Adipocyte (in vitro differentiated cells): ENCODE measurements at regions not wholly inside any gene's neighbourhood (a gene's known extent, or its start where the extent isn't known, plus 50 kb on each side); places are given as distances from the start of the nearest gene placed in this dataset.
A peak's percentile ranks its signal among the peaks of the same experiment; 100 is the strongest.

ENCODE experiments used
- DNase-seq: peaks from one replicate; pipeline ENCODE4 v3.0.0-alpha.2; 2015; ENCODE audit warnings: low read depth
- H3K27me3 ChIP-seq: replicated peaks from 2 replicates; pipeline ENCODE4 v1.7.0; 2013; ENCODE audit warnings: mild to moderate bottlenecking, low read length, moderate library complexity; ENCODE audit not compliant: control insufficient read depth, insufficient read depth
- H3K36me3 ChIP-seq: 2 replicates; pipeline ENCODE4 v1.7.0; 2013; ENCODE audit warnings: low read length, mild to moderate bottlenecking, moderate library complexity; ENCODE audit not compliant: control insufficient read depth, insufficient read depth, severe bottlenecking
- H3K4me1 ChIP-seq: 2 replicates; pipeline ENCODE4 v1.7.0; 2013; ENCODE audit warnings: mild to moderate bottlenecking, low read length, moderate library complexity; ENCODE audit not compliant: control insufficient read depth, insufficient read depth
- H3K4me3 ChIP-seq: 2 replicates; pipeline ENCODE4 v1.7.0; 2013; ENCODE audit warnings: mild to moderate bottlenecking, low read length, moderate library complexity
- H3K9ac ChIP-seq: 2 replicates; pipeline ENCODE4 v1.7.0; 2013; ENCODE audit warnings: mild to moderate bottlenecking, low read length, moderate library complexity
- H3K9me3 ChIP-seq: 2 replicates; pipeline ENCODE4 v1.7.0; 2013; ENCODE audit warnings: mild to moderate bottlenecking, low read length, moderate library complexity; ENCODE audit not compliant: control insufficient read depth

DNA sequence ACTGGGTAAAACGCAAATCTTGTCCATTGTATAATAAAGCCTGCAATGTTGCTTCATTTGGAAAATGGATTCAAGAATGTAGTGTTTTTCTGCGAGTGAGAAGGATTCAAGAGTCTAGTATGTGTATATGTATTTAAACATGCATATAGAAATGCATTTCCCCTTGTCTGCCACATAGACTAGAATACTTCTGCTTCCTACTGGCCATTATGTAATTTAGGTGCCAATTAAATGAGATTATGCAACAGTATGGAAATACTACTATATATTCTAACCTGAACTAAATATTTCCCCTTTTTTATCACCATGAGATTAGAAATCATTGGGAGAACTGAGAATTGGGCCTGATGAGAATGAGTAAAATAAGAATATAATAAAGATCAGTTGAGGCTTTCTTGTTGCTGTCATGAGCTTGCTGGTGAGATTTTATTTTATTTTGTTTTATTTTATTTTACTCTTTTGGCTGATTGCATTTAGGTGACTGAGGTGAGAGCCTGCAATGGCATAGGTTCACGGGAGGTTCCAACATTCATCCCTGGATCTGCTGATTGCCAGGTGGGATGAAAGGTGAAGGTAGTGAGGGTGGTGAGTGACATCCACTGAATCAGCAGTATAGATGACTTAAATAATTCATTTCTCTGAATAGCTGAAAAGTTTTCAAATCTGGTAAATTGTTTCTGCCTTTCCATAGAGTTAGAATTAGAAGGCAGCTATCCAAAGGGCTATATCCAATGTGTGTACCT, 95.6 kb upstream of the SLC4A4 start:
- H3K4me3 ChIP-seq, result no peak overlapping the region
- H3K27me3 ChIP-seq, result no peaks in the 10 kb centered on the region
- DNase-seq, result no peak
- H3K9ac ChIP-seq, result no peak overlapping the region
- no peaks in the 10 kb centered on the region for H3K9me3 ChIP-seq
- no peaks in the 10 kb centered on the region for H3K4me1 ChIP-seq
- H3K36me3 ChIP-seq, result no peaks in the 10 kb centered on the region

DNA sequence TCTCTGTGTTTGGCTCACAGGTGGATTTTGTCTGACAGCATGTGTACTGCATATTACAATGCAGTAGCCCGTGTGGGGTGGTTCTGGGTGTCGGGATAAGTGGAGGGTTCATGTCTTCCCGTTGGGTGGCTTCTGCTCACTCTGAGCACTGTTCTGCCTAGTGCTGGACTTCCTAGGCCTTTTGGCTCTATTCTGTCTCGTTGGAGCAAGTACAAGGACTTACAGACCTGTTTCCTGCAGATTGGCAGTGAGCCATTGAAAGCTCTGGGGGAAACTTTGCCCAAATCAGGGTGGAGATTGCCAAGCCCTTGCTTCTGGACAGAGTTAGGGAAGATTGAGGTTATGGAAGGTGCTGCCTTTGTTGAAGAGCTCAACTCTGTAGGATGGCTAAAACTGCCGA, 91.1 kb upstream of the SLC4A4 start:
- H3K27me3 ChIP-seq, result no peaks in the 10 kb centered on the region
- H3K9me3 ChIP-seq, result no peaks in the 10 kb centered on the region
- H3K4me3 ChIP-seq, result no peak overlapping the region
- H3K36me3 ChIP-seq, result no peaks in the 10 kb centered on the region
- peaks cover 8% of the 10 kb centered on the region for H3K4me1 ChIP-seq
- no peak for DNase-seq
- H3K9ac ChIP-seq, result no peak overlapping the region

DNA sequence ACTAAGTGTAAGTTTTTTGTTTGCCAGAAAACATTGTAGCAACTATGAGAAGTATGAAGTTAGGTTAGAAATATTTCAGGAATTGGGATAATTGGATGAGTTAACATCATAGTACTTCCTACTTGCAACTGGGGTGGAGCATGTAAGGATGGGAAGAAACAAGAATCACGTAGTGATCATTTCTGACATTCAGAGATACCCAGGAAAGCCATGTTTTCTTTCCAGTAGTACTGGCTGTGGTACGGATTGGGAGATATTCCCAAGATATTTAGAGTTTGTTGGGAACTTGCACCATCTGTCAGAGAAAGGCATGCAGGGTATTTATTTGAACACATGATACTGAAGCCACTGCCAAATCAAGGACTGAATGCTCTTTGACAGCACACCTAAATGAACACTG, 87.6 kb upstream of the SLC4A4 start:
- no peaks in the 10 kb centered on the region for H3K36me3 ChIP-seq
- H3K9me3 ChIP-seq, result no peaks in the 10 kb centered on the region
- DNase-seq, result peak; percentile 55
- H3K27me3 ChIP-seq, result no peaks in the 10 kb centered on the region
- peaks cover 24% of the 10 kb centered on the region for H3K4me1 ChIP-seq
- no peak overlapping the region for H3K9ac ChIP-seq
- H3K4me3 ChIP-seq, result peak overlapping the region; percentile 5

DNA sequence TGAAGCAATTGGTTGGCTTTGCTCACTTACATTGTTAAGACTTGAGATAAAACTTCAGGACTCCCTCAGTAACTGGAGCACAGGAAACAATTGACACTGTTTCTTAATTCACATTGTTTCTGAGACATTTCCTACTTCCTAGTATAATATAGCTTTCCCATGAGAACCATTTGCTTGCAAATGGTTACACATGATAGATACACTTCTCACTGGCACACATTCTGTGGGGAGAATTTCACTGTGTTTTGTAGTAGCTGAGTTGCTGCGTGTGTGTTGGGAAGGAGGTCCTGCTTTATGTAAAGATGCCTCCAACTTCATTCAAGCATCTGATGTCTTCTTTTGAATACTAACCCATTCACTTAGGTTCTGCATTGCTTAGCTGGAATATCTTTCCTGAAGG, 85.3 kb upstream of the SLC4A4 start:
- Histone ChIP-seq H3K9ac (no peak overlapping the region), H3K9me3 (no peaks in the 10 kb centered on the region), H3K27me3 (no peaks in the 10 kb centered on the region), H3K36me3 (no peaks in the 10 kb centered on the region), H3K4me1 (peaks cover 24% of the 10 kb centered on the region), H3K4me3 (peak overlapping the region; percentile 35)
- no peak for DNase-seq

DNA sequence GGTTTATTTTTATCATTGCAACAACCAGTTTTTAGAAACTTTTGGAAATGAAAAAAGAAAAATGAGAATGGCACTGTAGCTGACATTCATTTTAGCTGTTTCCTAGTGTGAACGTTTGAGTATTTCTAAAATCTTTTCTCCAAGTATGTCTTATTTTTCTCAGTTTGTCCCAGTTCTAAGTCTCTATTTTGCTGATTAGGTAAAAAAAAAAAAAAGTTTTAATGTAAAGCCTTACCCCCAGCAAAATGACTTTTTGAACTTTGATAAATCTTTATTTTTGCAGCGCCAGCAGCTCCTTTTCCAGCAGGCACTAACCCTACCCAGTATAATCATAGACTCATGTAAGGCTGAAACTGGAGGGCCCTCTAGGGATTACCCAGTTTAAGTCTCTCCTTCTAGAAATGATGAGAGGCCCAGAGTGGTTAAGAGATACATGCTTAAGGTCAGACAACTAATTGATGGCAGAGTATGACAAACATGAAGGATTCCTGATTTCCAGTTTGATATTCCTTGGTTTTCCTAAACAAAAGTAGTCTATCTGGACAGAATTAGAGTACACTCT, 84.3 kb upstream of the SLC4A4 start:
- peaks cover 24% of the 10 kb centered on the region for H3K4me1 ChIP-seq
- no peak for DNase-seq
- no peaks in the 10 kb centered on the region for H3K36me3 ChIP-seq
- H3K9ac ChIP-seq, result no peak overlapping the region
- H3K4me3 ChIP-seq, result peak overlapping the region; percentile 35
- H3K9me3 ChIP-seq, result no peaks in the 10 kb centered on the region
- no peaks in the 10 kb centered on the region for H3K27me3 ChIP-seq

DNA sequence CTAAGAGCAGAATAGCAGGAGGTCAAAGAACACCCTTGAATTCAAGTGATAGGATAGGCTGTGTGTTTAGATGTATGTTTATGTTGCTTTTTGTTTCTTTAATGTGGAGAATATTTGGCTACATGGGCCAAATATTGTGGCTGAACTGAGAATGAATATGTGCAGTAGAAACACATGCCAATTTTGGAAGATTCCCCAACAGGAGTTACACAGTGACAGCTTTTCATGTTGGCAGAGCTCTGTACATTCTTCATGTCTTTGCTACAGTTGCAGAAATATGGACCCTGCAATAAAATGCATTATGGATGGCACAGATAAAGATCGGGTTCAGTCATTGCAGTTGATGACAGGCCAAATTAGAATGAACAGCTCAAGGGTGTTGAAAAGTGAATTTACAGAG, 82.8 kb upstream of the SLC4A4 start:
- H3K9ac ChIP-seq, result no peak overlapping the region
- H3K36me3 ChIP-seq, result no peaks in the 10 kb centered on the region
- peaks cover 31% of the 10 kb centered on the region for H3K4me1 ChIP-seq
- no peak for DNase-seq
- H3K27me3 ChIP-seq, result no peaks in the 10 kb centered on the region
- H3K9me3 ChIP-seq, result no peaks in the 10 kb centered on the region
- no peak overlapping the region for H3K4me3 ChIP-seq

DNA sequence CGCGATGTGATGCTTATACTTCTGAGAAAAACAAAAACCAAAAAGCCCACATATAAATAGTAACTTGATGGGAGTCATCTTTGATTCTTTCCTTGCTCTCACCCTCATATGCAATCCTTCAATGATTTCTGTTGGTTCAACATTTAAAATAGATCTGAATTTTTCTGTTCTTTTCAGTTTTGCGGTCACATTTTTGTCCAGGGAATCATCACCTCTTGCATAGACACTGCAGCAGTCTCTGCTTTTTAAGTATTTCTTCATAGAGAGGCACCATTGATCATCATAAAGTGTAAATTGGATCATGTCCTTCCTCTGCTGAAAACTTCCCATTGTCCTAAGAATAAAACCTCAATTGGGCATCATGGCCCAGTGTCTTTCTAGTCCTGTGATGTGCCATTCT, 81.1 kb upstream of the SLC4A4 start:
- H3K36me3 ChIP-seq, result no peaks in the 10 kb centered on the region
- H3K4me1 ChIP-seq, result peaks cover 29% of the 10 kb centered on the region

DNA sequence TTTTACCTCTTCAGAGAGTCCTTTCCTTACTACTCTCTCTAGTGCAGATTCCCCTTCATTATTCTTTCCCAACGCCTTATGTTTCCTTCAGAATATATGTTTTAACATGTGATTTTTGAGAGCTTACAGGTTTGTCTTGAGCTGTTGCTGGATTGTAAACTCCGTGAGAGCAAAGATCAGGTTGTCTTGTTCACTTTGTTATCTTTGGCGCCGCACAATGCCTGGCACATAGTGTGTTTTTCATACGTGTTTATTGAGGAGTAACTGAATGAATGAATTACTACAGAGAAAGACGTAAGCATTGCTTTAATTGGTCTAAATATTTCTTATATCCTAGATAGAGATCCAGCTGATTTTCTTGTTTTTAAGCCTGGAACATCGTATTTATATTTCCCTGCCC, 80.5 kb upstream of the SLC4A4 start:
- DNase-seq, result no peak
- H3K36me3 ChIP-seq, result no peaks in the 10 kb centered on the region
- no peaks in the 10 kb centered on the region for H3K27me3 ChIP-seq
- no peaks in the 10 kb centered on the region for H3K9me3 ChIP-seq
- no peak overlapping the region for H3K9ac ChIP-seq
- H3K4me1 ChIP-seq, result peaks cover 28% of the 10 kb centered on the region
- H3K4me3 ChIP-seq, result no peak overlapping the region

More for the DNA sequence above, 81.1 kb upstream of the SLC4A4 start:
- Histone ChIP-seq H3K9me3 (no peaks in the 10 kb centered on the region), H3K9ac (no peak overlapping the region), H3K4me3 (no peak overlapping the region), H3K27me3 (no peaks in the 10 kb centered on the region)
- no peak for DNase-seq

DNA sequence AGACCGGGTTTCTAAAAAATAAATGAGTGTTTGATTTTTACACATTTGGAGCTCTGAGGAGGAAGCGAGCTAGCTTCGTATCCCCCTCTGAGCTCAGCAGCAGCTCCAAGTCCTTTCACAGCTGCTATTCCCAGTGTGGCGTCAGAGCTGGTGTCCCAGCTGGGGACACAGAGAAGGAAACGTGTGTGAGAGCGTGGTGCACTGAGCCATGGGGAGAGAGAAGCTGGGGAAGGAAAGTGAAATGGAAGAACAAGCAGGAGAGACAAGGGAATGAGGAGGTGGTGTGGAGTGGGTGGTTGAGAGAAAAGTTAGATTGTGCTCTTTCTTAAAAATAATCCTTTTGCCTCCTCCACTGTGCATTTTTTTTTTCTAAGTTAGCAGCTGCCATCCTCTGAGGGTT, 79.5 kb upstream of the SLC4A4 start:
- no peak overlapping the region for H3K4me3 ChIP-seq
- H3K9me3 ChIP-seq, result no peaks in the 10 kb centered on the region
- DNase-seq, result no peak
- H3K36me3 ChIP-seq, result no peaks in the 10 kb centered on the region
- peaks cover 20% of the 10 kb centered on the region for H3K4me1 ChIP-seq
- no peak overlapping the region for H3K9ac ChIP-seq
- H3K27me3 ChIP-seq, result no peaks in the 10 kb centered on the region

DNA sequence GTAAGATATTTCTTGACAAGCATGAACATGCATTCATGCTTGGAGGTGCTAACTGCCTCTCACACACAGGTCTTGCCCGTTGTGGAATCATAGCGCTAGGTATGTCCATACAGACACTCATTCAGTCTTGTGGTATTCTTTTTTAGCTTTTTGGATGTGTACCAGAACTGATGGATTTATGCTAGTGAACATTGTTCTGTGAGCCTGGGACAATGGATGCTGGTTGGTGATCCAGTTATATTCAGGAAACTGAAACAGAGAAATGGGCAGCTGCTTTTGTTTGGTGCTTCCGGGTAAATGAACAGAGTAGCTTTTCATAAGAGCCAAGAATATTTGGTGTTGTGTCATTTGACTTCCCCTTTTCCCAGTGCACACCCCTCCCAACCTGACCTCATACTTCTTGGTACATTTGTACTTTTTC, 78.9 kb upstream of the SLC4A4 start:
- Histone ChIP-seq H3K27me3 (no peaks in the 10 kb centered on the region), H3K9me3 (no peaks in the 10 kb centered on the region), H3K36me3 (no peaks in the 10 kb centered on the region), H3K4me1 (peaks cover 14% of the 10 kb centered on the region), H3K9ac (no peak overlapping the region), H3K4me3 (no peak overlapping the region)
- DNase-seq, result no peak

DNA sequence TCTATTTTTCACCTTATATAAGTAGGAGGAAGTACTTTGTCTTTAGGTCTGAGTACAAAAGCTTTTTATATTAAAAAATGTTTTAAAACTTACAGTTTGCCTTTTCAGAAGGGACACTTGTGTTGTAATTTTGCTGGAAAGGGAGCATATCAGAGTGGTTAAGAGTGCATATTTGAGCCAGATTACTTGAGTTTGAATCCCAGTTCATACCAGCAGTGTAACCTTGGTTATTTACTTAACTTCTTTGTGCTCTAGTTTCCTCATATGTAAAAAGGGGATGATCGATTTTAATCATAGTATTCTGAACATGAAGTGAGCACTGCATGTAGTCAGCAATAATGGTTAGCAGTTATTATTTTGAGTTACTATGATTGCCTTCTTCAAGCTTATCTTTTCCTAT, 78.3 kb upstream of the SLC4A4 start:
- H3K4me3 ChIP-seq, result no peak overlapping the region
- DNase-seq, result peak; percentile 23
- H3K9ac ChIP-seq, result no peak overlapping the region
- no peaks in the 10 kb centered on the region for H3K36me3 ChIP-seq
- H3K4me1 ChIP-seq, result peaks cover 13% of the 10 kb centered on the region
- no peaks in the 10 kb centered on the region for H3K27me3 ChIP-seq
- H3K9me3 ChIP-seq, result no peaks in the 10 kb centered on the region

DNA sequence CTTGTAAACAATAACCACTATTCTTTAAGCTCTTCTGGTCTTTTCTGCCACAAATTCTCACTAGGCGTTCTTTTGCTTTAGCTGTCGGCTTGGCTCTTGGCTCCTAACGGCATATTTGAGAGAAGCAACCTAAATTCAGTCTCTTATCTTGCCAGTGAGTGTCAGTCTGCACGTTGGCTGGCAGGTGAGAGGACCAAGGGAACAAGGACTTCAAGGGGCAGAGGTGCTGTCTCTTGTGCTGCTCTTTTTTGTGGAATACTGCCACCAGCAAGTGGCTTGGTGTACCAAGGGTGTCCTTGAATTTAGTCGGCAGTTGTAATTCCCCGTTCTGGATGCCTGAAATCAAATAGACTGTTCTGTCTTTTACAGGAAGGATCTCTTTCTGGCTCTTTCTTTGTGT, 77.8 kb upstream of the SLC4A4 start:
- H3K9me3 ChIP-seq, result no peaks in the 10 kb centered on the region
- peaks cover 15% of the 10 kb centered on the region for H3K4me1 ChIP-seq
- DNase-seq, result no peak
- H3K27me3 ChIP-seq, result no peaks in the 10 kb centered on the region
- no peak overlapping the region for H3K4me3 ChIP-seq
- no peaks in the 10 kb centered on the region for H3K36me3 ChIP-seq
- no peak overlapping the region for H3K9ac ChIP-seq
